ENCODE measurements at regions not wholly inside any gene's neighbourhood (a gene's known extent, or its start where the extent isn't known, plus 50 kb on each side); places are given as distances from the start of the nearest gene placed in this dataset.

DNA sequence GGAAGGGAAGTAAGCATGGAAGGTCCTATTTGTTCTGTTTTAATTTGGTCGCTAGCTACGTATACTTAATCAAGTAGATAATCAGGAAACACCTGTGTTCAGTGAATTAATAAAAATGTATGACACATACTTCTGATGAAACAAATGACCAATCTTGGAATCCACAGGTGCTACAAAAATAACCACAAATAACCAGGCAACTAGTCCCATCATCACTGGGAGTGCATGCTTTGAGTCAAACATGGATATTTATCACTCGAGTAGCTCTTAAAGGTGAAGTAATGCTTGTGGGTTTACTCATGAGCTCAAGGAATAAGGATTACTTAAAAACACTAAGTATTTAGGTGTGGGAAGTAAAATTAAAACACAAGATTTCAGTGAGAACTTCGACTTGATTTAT, 285.6 kb upstream of the ID4 start:
- TF ChIP-seq, protein P1, sequence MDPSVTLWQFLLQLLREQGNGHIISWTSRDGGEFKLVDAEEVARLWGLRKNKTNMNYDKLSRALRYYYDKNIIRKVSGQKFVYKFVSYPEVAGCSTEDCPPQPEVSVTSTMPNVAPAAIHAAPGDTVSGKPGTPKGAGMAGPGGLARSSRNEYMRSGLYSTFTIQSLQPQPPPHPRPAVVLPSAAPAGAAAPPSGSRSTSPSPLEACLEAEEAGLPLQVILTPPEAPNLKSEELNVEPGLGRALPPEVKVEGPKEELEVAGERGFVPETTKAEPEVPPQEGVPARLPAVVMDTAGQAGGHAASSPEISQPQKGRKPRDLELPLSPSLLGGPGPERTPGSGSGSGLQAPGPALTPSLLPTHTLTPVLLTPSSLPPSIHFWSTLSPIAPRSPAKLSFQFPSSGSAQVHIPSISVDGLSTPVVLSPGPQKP (IDR thresholded peaks at IDR 0.05; ENCODE audit: borderline replicate concordance, low read depth, low read length) = no peak
- TF ChIP-seq RAD21 (IDR thresholded peaks at IDR 0.05; ENCODE audit: low read length) (no peak), CHD1 (IDR thresholded peaks at IDR 0.05; ENCODE audit: low read depth, low read length) (no peak), RCOR1 (IDR thresholded peaks at IDR 0.05; ENCODE audit: insufficient replicate concordance, low read length) (no peak), MAZ (IDR thresholded peaks at IDR 0.05; ENCODE audit: borderline replicate concordance, low read depth, low read length) (no peak), RFX5 (IDR thresholded peaks at IDR 0.05; ENCODE audit: low read depth, low read length) (no peak), CEBPB (IDR thresholded peaks at IDR 0.05; ENCODE audit: low read depth, low read length) (no peak), MXI1 (IDR thresholded peaks at IDR 0.05; ENCODE audit: borderline replicate concordance, low read depth, low read length) (no peak), NFE2L2 (IDR thresholded peaks at IDR 0.05; ENCODE audit: low read depth, low read length) (no peak), MAFK (IDR thresholded peaks at IDR 0.05; ENCODE audit: low read depth, low read length) (no peak), SMC3 (IDR thresholded peaks at IDR 0.05; ENCODE audit: low read depth, low read length) (no peak), FOS (IDR thresholded peaks at IDR 0.05; ENCODE audit: low read depth, low read length) (no peak), POLR2A (IDR thresholded peaks at IDR 0.05; ENCODE audit: low read depth, low read length) (no peak), BHLHE40 (IDR thresholded peaks at IDR 0.05; ENCODE audit: low read depth, low read length) (no peak)
- TF ChIP-seq, protein P2, sequence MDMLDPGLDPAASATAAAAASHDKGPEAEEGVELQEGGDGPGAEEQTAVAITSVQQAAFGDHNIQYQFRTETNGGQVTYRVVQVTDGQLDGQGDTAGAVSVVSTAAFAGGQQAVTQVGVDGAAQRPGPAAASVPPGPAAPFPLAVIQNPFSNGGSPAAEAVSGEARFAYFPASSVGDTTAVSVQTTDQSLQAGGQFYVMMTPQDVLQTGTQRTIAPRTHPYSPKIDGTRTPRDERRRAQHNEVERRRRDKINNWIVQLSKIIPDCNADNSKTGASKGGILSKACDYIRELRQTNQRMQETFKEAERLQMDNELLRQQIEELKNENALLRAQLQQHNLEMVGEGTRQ (IDR thresholded peaks at IDR 0.05; ENCODE audit: low read depth, low read length) = no peak
- TF ChIP-seq, protein P3, sequence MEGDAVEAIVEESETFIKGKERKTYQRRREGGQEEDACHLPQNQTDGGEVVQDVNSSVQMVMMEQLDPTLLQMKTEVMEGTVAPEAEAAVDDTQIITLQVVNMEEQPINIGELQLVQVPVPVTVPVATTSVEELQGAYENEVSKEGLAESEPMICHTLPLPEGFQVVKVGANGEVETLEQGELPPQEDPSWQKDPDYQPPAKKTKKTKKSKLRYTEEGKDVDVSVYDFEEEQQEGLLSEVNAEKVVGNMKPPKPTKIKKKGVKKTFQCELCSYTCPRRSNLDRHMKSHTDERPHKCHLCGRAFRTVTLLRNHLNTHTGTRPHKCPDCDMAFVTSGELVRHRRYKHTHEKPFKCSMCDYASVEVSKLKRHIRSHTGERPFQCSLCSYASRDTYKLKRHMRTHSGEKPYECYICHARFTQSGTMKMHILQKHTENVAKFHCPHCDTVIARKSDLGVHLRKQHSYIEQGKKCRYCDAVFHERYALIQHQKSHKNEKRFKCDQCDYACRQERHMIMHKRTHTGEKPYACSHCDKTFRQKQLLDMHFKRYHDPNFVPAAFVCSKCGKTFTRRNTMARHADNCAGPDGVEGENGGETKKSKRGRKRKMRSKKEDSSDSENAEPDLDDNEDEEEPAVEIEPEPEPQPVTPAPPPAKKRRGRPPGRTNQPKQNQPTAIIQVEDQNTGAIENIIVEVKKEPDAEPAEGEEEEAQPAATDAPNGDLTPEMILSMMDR (conservative IDR thresholded peaks at IDR 0.05; ENCODE audit: low read depth, low read length) = no peak
- Histone ChIP-seq H2BK15ac (ENCODE audit: low read depth, low read length) (no peak overlapping the region), H4K8ac (ENCODE audit: low read depth in 2 of 2, low read length in 2 of 2) (no peak overlapping the region), H3K56ac (ENCODE audit: extremely low read depth, insufficient read depth, low read length) (no peak overlapping the region), H3K4me2 (ENCODE audit: low read depth, low read length) (no peak overlapping the region), H2AK9ac (replicated peaks; ENCODE audit: low read depth, low read length, poor library complexity) (no peak overlapping the region), H4K20me1 (ENCODE audit: insufficient read depth, low read length) (no peaks in the 10 kb centered on the region), H3K36me3 (ENCODE audit: control insufficient read depth, insufficient read depth, low read length) (no peaks in the 10 kb centered on the region), H3K4me3 (ENCODE audit: insufficient read depth, low read depth, low read length) (no peak overlapping the region), H3K4me1 (ENCODE audit: control insufficient read depth, insufficient read depth, low read length) (no peaks in the 10 kb centered on the region), H3K4ac (ENCODE audit: low read depth, low read length) (no peak overlapping the region), H3K27ac (ENCODE audit: insufficient read depth, low read length) (no peak overlapping the region), H3K14ac (replicated peaks; ENCODE audit: low read depth, low read length) (no peak overlapping the region), H3K27me3 (ENCODE audit: control insufficient read depth, insufficient read depth, low read length) (no peaks in the 10 kb centered on the region), H3K9me3 (ENCODE audit: control insufficient read depth, insufficient read depth, low read length) (peaks cover 4% of the 10 kb centered on the region; the same call in 1 of the 2 replicates), H2AK5ac (ENCODE audit: low read depth, low read length) (no peak overlapping the region), H4K91ac (ENCODE audit: insufficient read depth, low read depth, low read length) (no peak overlapping the region), H3K23ac (ENCODE audit: low read depth, low read length) (no peak overlapping the region), H2BK120ac (ENCODE audit: low read depth, low read length) (no peak overlapping the region), H3K79me1 (ENCODE audit: low read depth in 1 of 2, low read length in 2 of 2) (no peaks in the 10 kb centered on the region), H3K9ac (ENCODE audit: low read depth, low read length) (no peak overlapping the region), H2BK20ac (ENCODE audit: low read depth, low read length) (no peak overlapping the region), H3K9me1 (ENCODE audit: insufficient read depth, low read length) (no peaks in the 10 kb centered on the region), H2BK5ac (ENCODE audit: low read depth, low read length, poor library complexity, severe bottlenecking) (no peak overlapping the region), H4K5ac (ENCODE audit: low read depth, low read length) (no peak overlapping the region), H2AFZ (replicated peaks; ENCODE audit: low read length, poor library complexity) (no peak overlapping the region), H3K18ac (ENCODE audit: low read depth, low read length) (no peak overlapping the region)
- ATAC-seq (ENCODE audit: low read depth) (no peak), DNase-seq (no peak)
- BruUV-seq (replicated peaks) = no TSS peak
- POLR2A ChIA-PET (ENCODE audit: unreplicated experiment) = no interaction called here
- CTCF ChIA-PET = no interaction called here
- in situ Hi-C loops (cut with MboI; ENCODE audit: low sequenced_read_pairs) (no loop called here), dilution Hi-C loops (cut with HindIII; ENCODE audit: low sequenced_read_pairs, unreplicated experiment) (no loop called here), intact Hi-C loops (cut with micrococcal nuclease) (no loop called here)
- WGBS, 2 experiments (ENCODE audit: extremely low coverage in 2 of 2, insufficient read length in 1 of 2) = no CpG with 5 or more reads among the region's 4 CpGs

Data from IMR-90 (cell line).